ENCODE measurements at regions not wholly inside any gene's neighbourhood (a gene's known extent, or its start where the extent isn't known, plus 50 kb on each side); places are given as distances from the start of the nearest gene placed in this dataset.

DNA sequence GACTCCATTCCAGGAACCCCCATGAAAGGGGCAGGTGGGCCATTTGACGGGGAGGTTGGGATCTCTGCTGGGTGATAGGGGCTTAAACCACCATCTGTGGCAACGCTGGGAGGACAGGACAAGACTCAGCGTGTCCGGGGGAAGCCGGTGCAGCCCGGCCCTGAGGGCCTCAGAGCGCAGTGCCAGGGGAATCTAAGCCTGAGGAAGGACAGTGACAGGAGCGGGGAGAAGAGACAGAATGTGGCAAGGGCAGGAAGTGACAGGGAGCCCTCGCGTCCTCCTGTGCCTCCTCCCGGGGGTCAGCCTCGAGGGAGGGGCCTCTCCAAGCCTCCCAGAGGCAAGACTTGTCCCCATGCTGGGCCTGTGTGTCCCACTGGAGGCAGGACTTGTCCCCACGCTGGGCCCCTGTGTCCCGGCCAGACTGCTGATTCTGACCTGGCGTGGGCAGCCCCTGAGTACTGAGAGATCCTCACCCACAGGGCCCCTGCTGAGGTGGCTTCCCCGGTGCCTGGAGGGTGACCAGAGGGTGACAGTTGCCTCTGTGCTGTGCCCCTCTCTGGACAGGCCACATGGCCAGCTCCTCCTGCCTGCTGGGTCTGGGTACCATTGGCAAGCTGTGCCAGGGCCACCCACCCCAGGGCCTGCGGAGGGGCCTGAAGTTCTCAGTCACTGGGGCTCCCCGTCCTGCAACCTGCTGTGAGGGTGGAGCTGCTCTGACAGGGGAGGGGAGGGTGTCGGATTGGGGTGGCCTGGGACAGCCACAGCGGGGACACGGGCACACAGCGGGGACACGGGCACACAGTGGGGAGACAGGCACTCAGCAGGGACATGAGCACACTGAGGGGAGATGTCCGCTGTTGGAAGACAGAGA is 676.2 kb downstream of the BRD1 start:
- H3K9me3 ChIP-seq (ENCODE audit: control insufficient read depth, insufficient read depth, low read length), result peaks cover 70% of the 10 kb centered on the region
- H3K4me3 ChIP-seq (ENCODE audit: insufficient read depth, low read depth, low read length), result no peak overlapping the region
- dilution Hi-C loops (cut with HindIII; ENCODE audit: low sequenced_read_pairs, unreplicated experiment) (no loop called here), in situ Hi-C loops (cut with MboI; ENCODE audit: low sequenced_read_pairs) (no loop called here), intact Hi-C loops (cut with micrococcal nuclease) (no loop called here)
- no peak overlapping the region for H2BK15ac ChIP-seq (ENCODE audit: low read depth, low read length)
- WGBS, 2 experiments (ENCODE audit: extremely low coverage in 2 of 2, insufficient read length in 1 of 2), result 50% methylated on average over 7 of the region's 24 CpGs; no CpG with 5 or more reads in 1 of the 2 experiments
- H2BK120ac ChIP-seq (ENCODE audit: low read depth, low read length), result no peak overlapping the region
- H3K27me3 ChIP-seq (ENCODE audit: control insufficient read depth, insufficient read depth, low read length), result no peaks in the 10 kb centered on the region
- no peak overlapping the region for H2AK5ac ChIP-seq (ENCODE audit: low read depth, low read length)
- ATAC-seq (ENCODE audit: low read depth) (no peak), DNase-seq (no peak)
- no peak overlapping the region for H3K27ac ChIP-seq (ENCODE audit: insufficient read depth, low read length)
- no peak overlapping the region for H2AFZ ChIP-seq (replicated peaks; ENCODE audit: low read length, poor library complexity)
- no peak overlapping the region for H3K23ac ChIP-seq (ENCODE audit: low read depth, low read length)
- H4K8ac ChIP-seq (ENCODE audit: low read depth in 2 of 2, low read length in 2 of 2), result no peak overlapping the region
- H3K14ac ChIP-seq (replicated peaks; ENCODE audit: low read depth, low read length), result no peak overlapping the region
- H3K18ac ChIP-seq (ENCODE audit: low read depth, low read length), result no peak overlapping the region
- ChIA-PET POLR2A (ENCODE audit: unreplicated experiment) (no interaction called here), CTCF (no interaction called here)
- no peaks in the 10 kb centered on the region for H3K36me3 ChIP-seq (ENCODE audit: control insufficient read depth, insufficient read depth, low read length)
- H3K4me2 ChIP-seq (ENCODE audit: low read depth, low read length), result no peak overlapping the region
- H2BK20ac ChIP-seq (ENCODE audit: low read depth, low read length), result no peak overlapping the region
- no peaks in the 10 kb centered on the region for H3K9me1 ChIP-seq (ENCODE audit: insufficient read depth, low read length)
- H3K9ac ChIP-seq (ENCODE audit: low read depth, low read length), result no peak overlapping the region
- no peak overlapping the region for H4K91ac ChIP-seq (ENCODE audit: insufficient read depth, low read depth, low read length)
- no peak overlapping the region for H3K56ac ChIP-seq (ENCODE audit: extremely low read depth, insufficient read depth, low read length)
- H3K79me1 ChIP-seq (ENCODE audit: low read depth in 1 of 2, low read length in 2 of 2), result no peaks in the 10 kb centered on the region
- no peak overlapping the region for H2BK5ac ChIP-seq (ENCODE audit: low read depth, low read length, poor library complexity, severe bottlenecking)
- TF ChIP-seq RAD21 (IDR thresholded peaks at IDR 0.05; ENCODE audit: low read length) (no peak), POLR2A (IDR thresholded peaks at IDR 0.05; ENCODE audit: low read depth, low read length) (no peak), CEBPB (IDR thresholded peaks at IDR 0.05; ENCODE audit: low read depth, low read length) (no peak), NFE2L2 (IDR thresholded peaks at IDR 0.05; ENCODE audit: low read depth, low read length) (no peak), MXI1 (IDR thresholded peaks at IDR 0.05; ENCODE audit: borderline replicate concordance, low read depth, low read length) (no peak)
- TF ChIP-seq, protein P1, sequence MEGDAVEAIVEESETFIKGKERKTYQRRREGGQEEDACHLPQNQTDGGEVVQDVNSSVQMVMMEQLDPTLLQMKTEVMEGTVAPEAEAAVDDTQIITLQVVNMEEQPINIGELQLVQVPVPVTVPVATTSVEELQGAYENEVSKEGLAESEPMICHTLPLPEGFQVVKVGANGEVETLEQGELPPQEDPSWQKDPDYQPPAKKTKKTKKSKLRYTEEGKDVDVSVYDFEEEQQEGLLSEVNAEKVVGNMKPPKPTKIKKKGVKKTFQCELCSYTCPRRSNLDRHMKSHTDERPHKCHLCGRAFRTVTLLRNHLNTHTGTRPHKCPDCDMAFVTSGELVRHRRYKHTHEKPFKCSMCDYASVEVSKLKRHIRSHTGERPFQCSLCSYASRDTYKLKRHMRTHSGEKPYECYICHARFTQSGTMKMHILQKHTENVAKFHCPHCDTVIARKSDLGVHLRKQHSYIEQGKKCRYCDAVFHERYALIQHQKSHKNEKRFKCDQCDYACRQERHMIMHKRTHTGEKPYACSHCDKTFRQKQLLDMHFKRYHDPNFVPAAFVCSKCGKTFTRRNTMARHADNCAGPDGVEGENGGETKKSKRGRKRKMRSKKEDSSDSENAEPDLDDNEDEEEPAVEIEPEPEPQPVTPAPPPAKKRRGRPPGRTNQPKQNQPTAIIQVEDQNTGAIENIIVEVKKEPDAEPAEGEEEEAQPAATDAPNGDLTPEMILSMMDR (conservative IDR thresholded peaks at IDR 0.05; ENCODE audit: low read depth, low read length), result no peak
- H3K4me1 ChIP-seq (ENCODE audit: control insufficient read depth, insufficient read depth, low read length), result no peaks in the 10 kb centered on the region
- no peak overlapping the region for H4K5ac ChIP-seq (ENCODE audit: low read depth, low read length)
- no peak overlapping the region for H2AK9ac ChIP-seq (replicated peaks; ENCODE audit: low read depth, low read length, poor library complexity)
- no peaks in the 10 kb centered on the region for H4K20me1 ChIP-seq (ENCODE audit: insufficient read depth, low read length)
- BruUV-seq (replicated peaks), result no TSS peak
- H3K4ac ChIP-seq (ENCODE audit: low read depth, low read length), result no peak overlapping the region

Data from IMR-90 (cell line).